ENCODE measurements at regions not wholly inside any gene's neighbourhood (a gene's known extent, or its start where the extent isn't known, plus 50 kb on each side); places are given as distances from the start of the nearest gene placed in this dataset.

DNA sequence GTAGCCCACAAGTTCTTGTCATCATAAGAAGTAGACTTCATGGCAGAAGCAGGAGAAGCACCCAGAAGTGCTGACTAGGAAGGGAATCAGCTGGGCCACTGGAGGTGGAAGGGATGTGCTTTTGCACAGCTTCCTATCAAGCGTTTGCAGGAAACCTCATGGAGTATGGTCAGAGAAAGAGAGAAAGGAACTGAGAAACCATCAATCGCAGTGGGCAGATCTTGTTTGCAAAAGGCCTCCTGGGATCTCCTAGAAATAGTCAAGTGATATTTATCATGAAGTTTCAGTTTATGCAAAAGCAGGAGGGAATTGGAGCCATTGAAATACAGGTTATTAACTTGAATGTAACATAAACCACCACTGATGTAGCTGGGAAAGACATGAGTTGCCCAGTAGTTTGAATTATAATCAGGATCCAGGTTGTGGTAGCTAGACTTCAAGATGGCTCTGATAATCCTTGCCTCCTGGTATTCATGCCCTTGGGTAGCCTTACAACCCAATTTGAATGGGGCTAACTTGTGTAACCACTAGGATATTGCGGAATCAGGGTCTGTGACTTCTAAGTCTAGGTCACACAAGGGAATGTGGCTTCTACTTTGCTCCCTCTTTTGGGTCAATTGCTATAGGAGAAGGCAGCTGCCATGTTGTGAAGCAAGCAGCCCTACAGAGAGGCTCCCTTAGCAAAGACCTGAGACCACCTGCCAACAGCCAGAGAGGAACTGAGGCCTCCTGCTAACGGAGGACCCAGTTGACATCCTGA is 69.8 kb upstream of the TCF4 start:
- DNase-seq (ENCODE audit: low spot score) = no peak

GRCh38 chr18:55654986-55655385 is 67.0 kb upstream of the TCF4 start:
- DNase-seq (ENCODE audit: low spot score) = no peak

GRCh38 chr18:55651236-55651635 is 63.2 kb upstream of the TCF4 start:
- no peak for DNase-seq (ENCODE audit: low spot score)

DNA sequence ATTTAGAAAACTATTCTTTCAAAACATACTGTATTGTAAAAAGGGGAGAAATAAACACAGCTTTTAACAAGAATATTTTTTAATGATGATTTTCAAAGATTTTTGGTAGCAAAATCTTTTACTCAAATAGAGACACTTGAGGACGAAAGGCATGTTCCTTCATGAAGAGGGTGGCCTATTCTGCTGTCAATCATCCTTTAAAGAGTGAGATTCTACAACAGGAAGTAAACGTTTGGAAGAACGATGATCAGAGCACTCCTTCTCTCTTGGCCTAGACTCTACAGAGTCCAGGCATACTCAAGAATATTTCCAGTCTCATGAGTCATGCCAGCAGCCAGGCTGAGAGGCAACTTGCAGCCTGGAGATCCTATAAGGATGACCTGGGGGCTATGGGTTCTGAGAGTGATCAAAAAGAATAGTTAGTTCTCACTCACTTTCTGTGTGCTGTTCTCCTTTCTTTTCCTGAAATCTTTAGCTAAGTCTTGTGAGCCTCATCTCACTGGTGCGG is 62.4 kb upstream of the TCF4 start:
- DNase-seq (ENCODE audit: low spot score) = no peak

DNA sequence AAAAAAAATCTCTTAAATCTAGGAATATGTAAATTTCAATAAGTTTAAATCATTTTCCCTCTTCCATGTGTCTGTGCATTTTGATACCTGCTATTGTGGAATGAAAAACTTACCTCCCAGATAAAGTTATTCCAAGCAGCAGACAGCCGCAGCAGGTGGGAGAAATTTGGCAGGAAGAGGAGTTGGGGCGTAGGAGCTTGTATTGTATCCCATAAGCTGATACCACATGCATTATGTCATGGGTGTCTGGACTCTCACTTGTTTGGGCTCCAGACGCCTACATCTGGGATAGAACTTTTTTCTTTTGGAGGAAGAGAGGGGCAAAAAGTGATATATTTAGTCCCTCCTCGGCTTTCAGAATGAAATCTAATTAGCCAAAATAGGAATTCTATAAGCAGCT is 59.3 kb upstream of the TCF4 start:
- DNase-seq (ENCODE audit: low spot score) = no peak

DNA sequence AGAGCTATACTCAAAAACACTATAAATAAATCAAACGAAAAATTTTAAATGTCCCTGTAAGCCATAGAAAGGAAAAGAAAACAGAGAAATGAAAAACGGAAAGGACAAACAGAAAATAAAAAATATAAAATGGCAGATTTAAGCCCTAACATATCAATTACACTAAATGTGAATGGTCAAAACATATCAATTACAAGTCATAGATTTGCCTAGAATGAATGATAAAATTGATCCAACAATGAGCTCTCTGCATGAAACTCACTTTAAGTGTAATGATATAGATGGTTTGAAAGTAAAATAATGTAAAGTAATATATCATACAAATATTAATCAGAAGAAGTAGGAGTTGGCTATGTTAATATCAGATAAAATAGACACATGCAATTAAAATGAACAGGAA is 54.2 kb upstream of the TCF4 start:
- DNase-seq (ENCODE audit: low spot score) = no peak

GRCh38 chr18:55641486-55641885 is 53.5 kb upstream of the TCF4 start:
- no peak for DNase-seq (ENCODE audit: low spot score)

Data from umbilical cord (tissue), 1 donor.